NCI-H1930 (cell line): ENCODE measurements at regions not wholly inside any gene's neighbourhood (a gene's known extent, or its start where the extent isn't known, plus 50 kb on each side); places are given as distances from the start of the nearest gene placed in this dataset.
"Not testable (repeated sequence)": the region's sequence is repeated elsewhere in the genome, so short reads cannot be mapped to it uniquely, and the experiment has no call there.

ENCODE experiments used
- DNase-seq, 2 experiments: peaks; one replicate each; lab custom pipeline; 2025; lab: John Stamatoyannopoulos, UW

DNA sequence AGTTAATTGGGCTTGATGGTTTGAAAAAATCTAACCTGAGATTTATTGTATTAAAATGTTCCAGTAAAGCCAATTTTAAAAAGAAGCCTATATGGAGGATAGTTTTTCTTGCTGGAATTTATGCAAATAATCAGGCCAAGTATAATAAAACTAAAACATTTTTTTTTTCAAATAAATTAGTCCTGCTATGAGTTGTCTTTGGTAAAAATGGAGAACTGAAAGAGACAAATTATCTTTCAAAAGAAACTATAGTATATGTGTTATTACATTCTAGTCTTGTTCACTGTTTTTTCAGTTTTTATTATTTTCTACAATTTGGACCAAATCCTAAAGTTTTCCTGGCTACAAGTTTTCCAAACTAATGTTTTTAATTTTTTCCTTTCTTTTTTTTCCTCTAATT, 468.9 kb downstream of the UQCRFS1 start:
- no peak for DNase-seq

DNA sequence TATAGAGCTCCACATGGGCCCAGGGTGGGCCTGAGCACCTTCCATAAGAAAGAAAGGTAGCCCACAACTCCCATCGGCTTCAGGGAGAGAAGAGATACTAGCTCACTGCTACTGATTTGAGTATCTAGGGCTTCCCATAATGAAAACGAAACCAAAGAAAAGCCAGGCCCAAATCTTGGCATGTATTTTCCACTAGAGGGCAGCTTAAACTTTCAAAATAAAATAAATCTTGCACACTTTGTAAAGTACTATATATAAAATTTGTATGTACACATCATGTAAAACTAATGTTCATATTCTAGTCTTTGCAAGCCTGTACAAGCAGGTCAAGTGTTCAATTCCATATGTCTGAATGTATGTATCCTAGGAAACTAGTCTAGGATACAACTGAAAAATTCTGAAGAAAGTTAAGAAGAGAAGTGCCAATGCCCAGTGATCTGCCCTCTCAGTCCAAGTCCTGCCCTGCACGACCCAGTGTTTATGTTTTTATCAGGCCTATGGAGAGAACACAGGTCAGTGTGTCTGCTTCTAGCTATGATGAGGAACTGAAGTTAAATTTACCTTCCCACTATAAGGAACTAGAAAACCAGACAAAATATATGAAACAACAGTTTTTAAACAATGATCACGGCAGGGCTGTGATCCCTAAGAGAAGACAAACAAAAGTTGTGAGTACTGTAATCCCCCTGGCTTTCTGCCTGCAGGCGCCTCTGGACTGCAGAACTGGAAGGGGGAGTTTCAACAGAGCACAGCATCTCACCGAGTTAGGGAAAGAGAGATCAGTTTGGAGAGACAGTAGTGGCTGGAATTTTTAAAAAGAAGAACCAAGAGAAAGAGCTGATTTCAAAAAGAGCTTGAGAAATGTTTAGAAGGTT, 475.7 kb downstream of the UQCRFS1 start:
- DNase-seq, result peak in 1 of 2 experiments; percentile 17

DNA sequence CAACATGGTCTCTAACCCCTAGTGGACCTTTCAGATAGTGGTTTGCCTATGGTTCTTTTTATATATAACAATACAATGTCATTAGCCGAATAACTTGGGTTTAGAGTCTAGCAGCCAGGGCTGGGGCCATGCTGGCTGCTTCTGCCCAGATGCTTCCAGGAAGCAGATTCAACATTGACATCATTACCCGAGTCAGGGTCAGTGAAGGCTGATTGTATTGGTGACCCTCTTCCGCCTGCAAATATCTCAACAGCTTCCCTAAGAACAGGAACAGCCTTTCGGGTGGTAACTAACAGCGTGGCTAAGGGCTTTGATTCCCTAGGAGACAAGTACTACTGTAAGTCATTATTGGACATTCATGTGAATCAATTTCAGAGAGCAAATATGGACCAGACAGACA, 476.4 kb downstream of the UQCRFS1 start:
- DNase-seq, result no peak

DNA sequence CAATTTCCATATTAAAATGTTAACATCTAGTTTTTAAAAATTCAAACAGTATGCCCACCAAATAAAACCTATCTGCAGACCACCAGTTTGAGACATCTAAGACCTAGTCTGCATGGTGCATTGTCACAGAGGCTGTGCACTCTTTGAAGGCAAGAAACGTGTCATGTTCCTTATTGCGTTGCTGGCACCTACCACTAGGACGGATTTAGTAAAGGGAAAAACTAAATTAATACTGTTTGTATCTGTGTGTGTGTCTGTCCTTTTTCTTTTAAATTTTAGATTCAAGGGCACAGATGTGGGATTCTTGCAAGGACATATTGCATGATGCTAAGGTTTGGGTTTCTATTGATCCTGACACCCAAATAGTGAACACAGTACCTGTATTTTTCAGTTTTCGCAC, 481.4 kb downstream of the UQCRFS1 start:
- DNase-seq, result no peak

DNA sequence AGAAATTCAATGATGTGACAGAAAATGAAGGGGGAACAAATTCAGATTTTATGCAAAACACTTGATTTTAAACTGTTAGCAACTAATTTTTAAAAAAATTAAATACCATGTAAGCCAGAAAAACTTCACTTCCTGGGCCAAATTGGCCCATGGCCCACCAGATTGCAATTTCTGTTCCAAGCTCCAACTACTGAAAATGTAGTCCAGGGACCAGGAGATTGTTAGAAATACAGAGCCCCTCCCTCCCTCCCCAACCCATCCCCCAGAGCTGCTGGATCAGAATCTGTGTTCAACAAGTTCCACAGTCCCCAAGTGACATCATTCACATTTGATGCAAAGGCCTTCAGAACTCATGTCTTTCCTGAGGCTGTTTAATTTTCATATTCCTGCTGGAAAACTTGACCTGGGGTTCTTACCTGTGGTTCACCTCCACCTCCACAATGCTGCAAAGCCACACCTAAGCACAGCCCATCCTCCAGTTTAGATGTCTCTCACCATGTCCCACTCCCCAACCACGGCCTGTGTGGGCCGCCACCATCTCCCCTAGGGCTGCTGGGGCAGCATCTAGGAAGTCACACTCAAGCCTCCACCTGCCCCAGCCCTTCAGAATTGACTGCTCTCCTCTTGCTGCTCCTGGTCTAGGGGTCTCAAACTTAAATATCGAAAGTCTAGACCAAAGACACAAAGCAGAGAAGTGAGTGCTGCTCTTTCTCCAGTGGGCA, 482.0 kb downstream of the UQCRFS1 start:
- no peak for DNase-seq

DNA sequence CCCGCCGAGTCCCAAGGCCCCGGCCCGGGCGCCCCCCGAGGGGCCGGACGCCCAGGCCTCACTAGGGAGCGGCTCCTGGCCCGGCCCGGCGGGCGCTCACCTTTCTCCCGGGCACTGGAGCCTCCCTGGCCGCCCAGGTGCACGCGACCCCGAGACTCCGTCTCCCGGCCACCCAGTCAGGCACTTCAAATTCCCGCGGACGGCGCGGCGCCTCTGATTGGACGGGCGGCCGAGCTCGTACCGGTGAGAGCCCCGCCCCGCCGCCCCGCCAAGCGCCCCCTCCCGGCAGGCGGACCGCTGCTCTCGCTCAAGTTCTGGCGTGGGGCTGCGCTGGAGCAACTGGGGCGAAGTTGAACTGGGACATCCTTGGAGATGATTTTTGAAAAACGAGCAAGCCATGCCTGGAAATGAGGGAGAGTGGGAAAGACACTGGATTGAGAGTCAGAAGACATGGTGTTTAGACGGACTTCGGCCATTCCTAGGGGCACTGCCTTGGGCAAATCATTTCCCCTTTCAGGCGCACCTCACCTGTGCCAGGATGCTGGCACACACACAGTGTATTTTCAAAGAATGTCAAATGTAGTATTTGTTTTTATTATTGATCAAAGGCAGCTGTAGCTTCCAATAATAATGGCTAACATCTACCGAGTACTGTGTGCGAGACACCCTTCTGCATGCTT, 485.3 kb downstream of the UQCRFS1 start:
- DNase-seq, result peak; percentile 63 to 81

DNA sequence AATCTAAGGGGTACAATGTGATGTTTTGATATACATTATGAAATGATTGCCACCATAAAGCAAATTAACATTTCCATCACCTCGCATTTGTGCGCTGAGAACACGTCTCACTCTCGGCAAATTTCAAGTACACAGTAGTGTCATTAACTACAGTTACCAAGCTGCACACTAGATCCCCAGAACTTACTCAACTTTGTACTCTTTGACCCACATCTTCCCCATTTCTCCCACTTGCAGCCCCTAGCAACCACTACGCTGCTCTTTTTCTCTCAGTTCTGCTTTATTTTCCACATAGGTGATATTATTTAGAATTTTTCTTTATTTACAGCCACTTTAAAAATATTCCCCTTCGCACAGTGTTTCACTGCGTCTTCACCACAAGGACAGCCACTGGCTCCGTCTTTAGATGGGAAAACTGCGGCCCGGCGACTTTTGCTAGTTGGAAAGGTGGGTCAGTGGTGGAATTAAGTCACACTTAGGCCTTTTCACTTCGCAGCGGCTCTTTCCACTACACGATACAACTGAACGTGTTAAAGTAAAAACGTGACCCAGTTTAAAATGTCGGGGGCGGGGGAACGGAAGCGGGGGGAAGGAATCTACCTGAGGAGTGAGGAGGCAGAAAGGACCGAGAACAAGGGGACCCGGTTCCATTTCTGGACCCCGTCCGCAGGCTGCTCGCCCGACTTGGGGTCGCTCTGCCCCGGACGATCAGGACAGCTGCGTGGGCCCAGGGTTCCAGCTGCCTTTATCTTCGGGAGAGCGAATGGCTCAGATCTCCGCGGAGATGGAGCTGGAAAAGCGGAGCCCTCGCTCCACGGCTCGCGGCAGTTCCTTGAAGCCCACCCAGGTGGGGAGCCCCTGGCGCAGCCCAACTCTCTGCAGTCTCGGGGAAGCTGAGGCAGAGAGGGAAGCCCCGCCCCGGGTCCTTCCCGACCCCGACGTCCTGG, 486.1 kb downstream of the UQCRFS1 start:
- DNase-seq, result no peak

DNA sequence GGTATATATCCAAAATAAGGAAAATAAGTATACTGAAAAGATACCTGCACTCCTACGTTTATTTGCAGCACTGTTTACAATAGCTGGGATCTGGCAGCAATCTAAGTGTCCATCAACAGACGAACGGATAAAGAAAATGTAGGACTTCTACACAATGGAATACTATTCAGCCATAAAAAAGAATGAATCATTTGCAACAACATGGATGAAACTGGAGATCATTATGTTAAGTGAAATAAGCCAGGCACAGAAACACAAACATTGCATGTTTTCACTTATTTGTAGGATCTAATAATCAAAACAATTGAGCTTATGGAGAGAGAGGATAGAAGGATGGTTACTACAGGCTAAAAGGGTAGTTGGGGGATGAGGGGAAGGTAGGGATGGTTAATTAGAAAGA, 494.0 kb downstream of the UQCRFS1 start:
- no peak for DNase-seq

DNA sequence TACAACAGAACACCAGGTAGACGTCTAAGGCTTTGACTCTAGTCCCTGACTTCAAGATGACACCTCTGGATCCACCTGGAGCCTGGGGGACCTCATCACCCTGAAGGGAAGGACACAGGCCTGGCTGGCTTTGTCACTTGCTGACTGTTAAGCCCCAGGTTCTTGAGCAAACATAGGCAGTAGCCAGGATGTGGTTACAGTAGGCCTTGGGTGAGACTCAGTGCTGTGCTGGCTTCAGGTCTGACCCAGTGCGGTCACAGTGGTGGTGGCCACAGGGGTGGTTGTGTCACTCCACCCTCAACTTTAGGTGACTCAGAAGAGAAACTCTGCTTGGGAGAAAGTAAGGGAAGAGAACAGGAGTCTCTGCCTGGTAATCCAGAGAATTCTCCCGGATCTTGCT, 497.8 kb downstream of the UQCRFS1 start:
- no peak for DNase-seq

DNA sequence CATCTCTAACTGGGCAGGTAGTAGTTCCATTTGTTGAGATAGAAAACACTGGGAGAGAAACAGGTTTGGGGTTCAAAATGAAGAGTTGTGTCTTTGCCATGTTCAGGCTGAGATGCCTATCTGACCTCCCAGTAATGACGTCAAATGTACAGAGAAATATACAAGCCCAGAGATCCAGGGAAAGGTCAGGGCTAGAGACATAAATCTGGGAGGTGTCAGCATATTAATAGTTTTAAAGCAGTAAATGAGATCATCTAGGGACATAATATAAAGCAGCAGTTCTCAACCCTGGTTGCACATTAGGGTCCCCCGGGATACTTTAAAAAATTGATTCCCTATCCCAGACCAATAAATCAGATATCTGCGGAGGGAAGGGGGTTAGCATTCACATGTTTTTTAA, 501.5 kb downstream of the UQCRFS1 start:
- DNase-seq, result no peak

DNA sequence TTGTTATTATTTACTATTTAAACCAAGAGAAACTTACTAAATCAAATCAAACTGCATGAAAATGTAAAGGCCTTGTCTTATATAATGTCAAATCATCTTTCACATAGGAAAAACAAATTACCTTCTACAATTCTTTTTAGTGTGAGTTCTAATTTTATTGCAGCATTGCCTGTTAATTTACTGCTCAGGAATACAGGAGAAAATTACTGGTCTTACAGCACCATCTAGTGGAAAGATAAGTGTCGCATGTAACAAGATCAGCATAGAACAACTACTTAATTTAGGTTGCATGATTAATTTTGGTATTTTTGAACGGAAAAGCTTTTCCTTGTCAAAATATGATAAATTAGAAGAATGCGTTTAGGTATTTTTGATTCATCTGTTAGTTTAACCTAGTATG, 502.7 kb downstream of the UQCRFS1 start:
- DNase-seq, result peak in 1 of 2 experiments; percentile 44

DNA sequence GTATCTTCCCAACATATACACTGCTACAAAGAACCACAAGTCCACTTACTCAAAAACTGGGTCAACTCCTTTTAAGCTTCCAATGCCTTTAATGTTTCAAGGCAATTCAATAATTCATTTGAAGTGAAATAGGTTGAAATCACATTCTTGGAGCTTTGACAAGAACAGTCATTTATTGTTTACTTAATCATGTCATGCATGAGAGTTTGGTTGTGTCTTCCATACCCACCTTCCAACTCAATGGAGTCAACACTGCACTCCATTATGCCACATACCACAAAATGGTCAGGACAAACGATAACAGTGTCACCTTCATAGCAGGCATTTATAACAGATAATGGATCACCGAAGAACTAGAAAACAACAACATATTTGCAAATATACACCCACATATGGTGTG, 506.3 kb downstream of the UQCRFS1 start:
- DNase-seq, result no peak

DNA sequence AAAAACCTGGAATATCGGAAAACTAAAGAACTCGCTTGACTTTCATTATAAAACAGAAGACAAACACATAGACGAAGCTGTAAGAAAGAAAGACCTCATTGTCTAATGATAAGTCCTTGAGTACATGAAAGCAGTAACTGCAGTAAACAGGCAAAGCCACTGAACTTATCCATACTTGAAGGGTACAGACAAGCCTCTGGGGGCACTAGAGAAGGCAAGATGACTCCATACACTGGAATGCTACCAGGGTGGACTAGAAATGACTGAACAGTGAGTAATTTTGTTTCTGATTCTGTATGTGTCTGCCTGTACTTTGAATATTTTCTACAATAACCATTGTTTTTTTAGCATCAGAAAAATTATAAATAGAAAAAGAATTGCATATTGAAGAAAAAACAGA, 507.9 kb downstream of the UQCRFS1 start:
- DNase-seq, result no peak

DNA sequence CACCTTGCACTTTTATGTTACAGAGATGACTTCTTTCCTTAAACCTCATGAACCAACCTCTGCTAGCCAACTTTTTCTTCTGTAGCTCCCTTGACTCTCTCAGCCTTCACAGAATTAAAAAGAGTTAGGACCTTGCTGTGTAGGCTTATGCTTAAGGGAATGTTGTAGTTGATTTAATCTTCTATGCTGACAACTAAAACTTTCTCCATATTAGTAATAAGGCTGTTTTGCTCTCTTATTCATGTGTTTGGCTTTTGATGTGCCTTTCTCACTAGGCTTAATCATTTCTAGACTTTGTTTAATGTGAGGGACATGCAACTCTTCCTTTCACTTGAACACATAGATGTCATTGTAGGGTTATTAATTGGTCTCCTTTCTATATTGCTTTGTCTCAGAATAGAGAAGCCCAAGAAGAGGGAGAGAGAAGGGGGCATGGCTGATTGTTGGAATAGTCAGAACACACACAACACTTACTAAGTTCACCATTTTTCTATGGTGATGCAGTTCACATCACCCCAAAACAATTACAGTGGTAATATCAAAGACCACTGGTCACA, 509.5 kb downstream of the UQCRFS1 start:
- no peak for DNase-seq

DNA sequence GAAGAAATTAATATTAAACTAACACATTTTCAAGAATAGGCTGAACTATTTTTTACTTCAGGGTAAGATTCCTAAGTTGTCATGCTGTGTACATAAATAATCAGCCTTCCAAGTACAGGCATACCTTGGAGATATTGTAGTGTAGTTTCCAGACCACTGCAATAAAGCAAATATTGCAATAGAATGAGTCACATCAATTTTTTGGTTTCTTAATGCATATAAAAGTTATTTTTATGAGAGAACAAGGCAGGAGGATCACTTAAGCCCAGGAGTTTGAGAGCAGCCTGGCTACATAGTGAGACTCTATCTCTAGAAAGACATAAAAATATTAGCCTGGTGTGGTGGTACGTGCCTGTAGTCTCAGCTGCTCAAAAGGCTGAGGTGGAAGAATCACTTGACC, 511.5 kb downstream of the UQCRFS1 start:
- no peak for DNase-seq

DNA sequence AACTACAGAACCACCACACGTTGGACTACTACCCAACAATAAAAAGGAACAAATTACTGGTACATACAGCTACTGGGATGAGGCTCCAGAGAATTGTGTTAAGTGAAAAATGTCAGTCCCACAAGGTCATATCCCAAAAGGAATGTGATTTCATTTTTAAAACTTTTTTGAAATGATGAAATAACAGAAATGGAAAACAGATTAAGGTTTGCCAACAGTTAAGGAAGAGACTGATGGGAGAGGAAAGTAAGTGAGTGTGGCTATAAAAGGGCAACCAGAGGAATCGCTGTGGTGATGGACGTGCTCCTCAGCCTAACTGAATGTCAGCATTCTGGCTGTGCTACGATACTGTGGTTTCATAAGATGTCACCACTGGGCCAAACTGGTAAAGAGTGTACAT, 512.8 kb downstream of the UQCRFS1 start:
- DNase-seq, result no peak

DNA sequence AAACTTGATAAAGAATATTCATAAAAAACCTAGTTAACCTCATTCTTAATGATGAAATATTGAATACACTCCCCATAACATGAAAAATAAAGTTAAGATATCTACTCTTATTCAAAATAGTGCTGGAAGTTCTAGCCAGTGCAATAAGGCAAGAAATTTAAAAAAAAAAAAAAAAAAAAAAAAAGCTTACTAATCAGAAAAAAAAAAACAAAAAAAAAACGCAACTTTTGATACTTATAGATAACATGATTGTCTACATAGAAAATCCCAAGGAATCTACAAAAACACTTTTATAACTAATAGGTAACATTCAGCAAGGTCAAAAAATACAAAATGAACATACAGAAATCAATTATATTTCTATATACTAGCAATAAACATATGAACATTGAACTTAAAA, 515.6 kb downstream of the UQCRFS1 start:
- no peak for DNase-seq

DNA sequence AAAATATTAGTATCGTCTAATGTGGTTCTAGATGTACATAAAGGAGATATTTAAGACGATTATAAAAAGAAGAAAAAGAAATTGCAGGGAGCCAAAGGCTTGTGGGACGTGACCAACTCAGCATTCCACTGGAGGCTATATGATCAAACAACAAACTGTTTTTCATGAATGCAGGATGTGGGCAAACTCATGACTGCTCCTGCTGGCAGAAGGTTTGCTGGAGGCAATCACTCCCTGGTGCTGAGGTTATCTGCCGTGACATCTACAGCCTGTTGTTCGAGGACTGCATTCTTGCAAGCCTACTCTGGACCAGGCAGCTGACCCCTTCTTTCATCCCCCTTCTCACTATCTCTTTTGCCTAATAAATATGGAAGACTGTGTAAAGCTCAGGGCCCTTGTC, 518.1 kb downstream of the UQCRFS1 start:
- DNase-seq, result no peak

DNA sequence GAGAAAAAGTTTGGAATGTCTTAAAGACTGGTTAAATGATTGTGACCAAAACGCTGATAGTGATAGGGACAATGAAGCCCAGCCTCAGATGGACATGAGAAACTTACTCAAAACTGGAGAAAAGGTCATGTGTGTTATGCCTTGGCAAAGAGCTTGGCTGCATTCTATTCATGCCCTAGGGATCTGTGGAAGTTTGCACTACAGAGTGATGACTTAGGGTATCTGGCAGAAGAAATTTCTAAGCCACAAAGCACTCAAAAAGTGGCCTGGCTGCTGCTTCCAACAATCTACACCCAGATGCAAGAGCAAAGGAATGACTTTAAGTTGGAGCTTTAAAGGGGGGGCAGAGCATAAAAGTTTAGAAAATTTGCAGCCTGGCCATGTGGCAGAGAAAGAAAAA, 521.3 kb downstream of the UQCRFS1 start:
- DNase-seq, result no peak

DNA sequence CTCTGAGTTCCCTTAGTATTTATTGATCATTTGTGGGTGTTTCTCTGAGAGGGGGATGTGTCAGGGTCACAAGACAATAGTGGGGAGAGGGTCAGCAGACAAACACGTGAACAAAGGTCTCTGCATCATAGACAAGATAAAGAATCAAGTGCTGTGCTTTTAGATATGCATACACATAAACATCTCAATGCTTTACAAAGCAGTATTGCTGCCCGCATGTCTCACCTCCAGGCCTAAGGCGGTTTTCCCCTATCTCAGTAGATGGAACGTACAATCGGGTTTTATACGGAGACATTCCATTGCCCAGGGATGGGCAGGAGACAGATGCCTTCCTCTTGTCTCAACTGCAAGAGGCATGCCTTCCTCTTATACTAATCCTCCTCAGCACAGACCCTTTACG, 523.5 kb downstream of the UQCRFS1 start:
- not testable (repeated sequence) for DNase-seq

DNA sequence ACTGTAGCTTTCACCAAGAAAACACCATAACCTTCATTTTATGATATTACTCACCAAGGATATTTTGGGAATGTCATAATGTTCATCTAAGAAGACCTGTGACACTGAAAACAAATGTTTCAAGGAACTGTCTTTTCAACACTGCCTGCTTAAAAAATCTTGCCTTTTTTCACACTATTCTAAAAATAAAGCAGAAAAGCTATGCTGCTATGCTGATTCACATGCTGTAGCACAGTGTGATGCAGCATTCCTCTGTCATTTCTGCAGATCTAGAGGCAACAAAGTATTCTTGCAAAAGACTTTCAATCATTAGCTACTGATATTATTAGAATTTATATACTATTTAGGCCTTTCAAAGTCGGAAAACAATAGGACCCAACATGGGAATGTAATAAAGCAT, 525.7 kb downstream of the UQCRFS1 start:
- no peak for DNase-seq
